H9 (cell line): ENCODE measurements at regions not wholly inside any gene's neighbourhood (a gene's known extent, or its start where the extent isn't known, plus 50 kb on each side); places are given as distances from the start of the nearest gene placed in this dataset.

Experiments used
- DNase-seq: peaks from one replicate; pipeline ENCODE4 v3.0.0-alpha.2; 2017
- H2AFZ ChIP-seq: one replicate; pipeline ENCODE4 v1.6.1; 2013; ENCODE audit warnings: mild to moderate bottlenecking, low read length, control low read depth, moderate library complexity
- H2AK5ac ChIP-seq: 2 replicates; pipeline ENCODE4 v1.6.1; 2013; ENCODE audit warnings: low read length, control low read depth, mixed read lengths; ENCODE audit not compliant: insufficient read length
- H2BK120ac ChIP-seq: one replicate; pipeline ENCODE4 v1.6.1; 2013; ENCODE audit warnings: low read depth, mild to moderate bottlenecking, low read length, control low read depth, inconsistent platforms; ENCODE audit not compliant: poor library complexity, severe bottlenecking
- H2BK12ac ChIP-seq: 2 replicates; pipeline ENCODE4 v1.6.1; 2013; ENCODE audit warnings: low read length, control low read depth, mixed read lengths, low read depth; ENCODE audit not compliant: insufficient read length
- H2BK15ac ChIP-seq: 2 replicates; pipeline ENCODE4 v1.6.1; 2013; ENCODE audit warnings: low read depth, low read length, control low read depth
- H2BK20ac ChIP-seq: one replicate; pipeline ENCODE4 v1.6.1; 2013; ENCODE audit warnings: low read depth, mild to moderate bottlenecking, low read length, control low read depth, inconsistent platforms; ENCODE audit not compliant: poor library complexity, severe bottlenecking
- H2BK5ac ChIP-seq: 2 replicates; pipeline ENCODE4 v1.6.1; 2013; ENCODE audit warnings: low read length, control low read depth, mixed read lengths; ENCODE audit not compliant: insufficient read length
- H3K14ac ChIP-seq: 2 replicates; pipeline ENCODE4 v1.6.1; 2013; ENCODE audit warnings: low read length, control low read depth; ENCODE audit not compliant: insufficient read depth
- H3K18ac ChIP-seq: 2 replicates; pipeline ENCODE4 v1.6.1; 2013; ENCODE audit warnings: low read depth, mild to moderate bottlenecking, mixed read lengths, low read length, control low read depth; ENCODE audit not compliant: insufficient read length
- H3K23ac ChIP-seq: 2 replicates; pipeline ENCODE4 v1.6.1; 2013; ENCODE audit warnings: low read length, control low read depth, mixed read lengths, low read depth; ENCODE audit not compliant: insufficient read length
- H3K23me2 ChIP-seq: 2 replicates; pipeline ENCODE4 v1.6.1; 2013; ENCODE audit warnings: low read depth, mild to moderate bottlenecking, mixed read lengths, low read length, control low read depth; ENCODE audit not compliant: insufficient read length, poor library complexity, severe bottlenecking
- H3K27ac ChIP-seq: 2 replicates; pipeline ENCODE4 v1.5.1; 2013; ENCODE audit warnings: low read length, control low read depth, mixed read lengths, low read depth; ENCODE audit not compliant: insufficient read length
- H3K27me3 ChIP-seq: 2 replicates; pipeline ENCODE4 v1.6.1; 2013; ENCODE audit warnings: low read length, control low read depth, inconsistent platforms; ENCODE audit not compliant: insufficient read depth
- H3K4ac ChIP-seq: 2 replicates; pipeline ENCODE4 v1.6.1; 2013; ENCODE audit warnings: low read depth, mild to moderate bottlenecking, control low read depth, inconsistent platforms, low read length, moderate library complexity
- H3K4me1 ChIP-seq: 2 replicates; pipeline ENCODE4 v1.6.1; 2013; ENCODE audit warnings: low read length, control low read depth, inconsistent platforms; ENCODE audit not compliant: insufficient read depth
- H3K4me2 ChIP-seq: 2 replicates; pipeline ENCODE4 v1.6.1; 2013; ENCODE audit warnings: low read length, control low read depth, mixed read lengths; ENCODE audit not compliant: insufficient read length, insufficient read depth
- H3K56ac ChIP-seq: 2 replicates; pipeline ENCODE4 v1.6.1; 2013; ENCODE audit warnings: low read depth, mild to moderate bottlenecking, mixed read lengths, low read length, control low read depth; ENCODE audit not compliant: insufficient read length
- H3K79me1 ChIP-seq: 2 replicates; pipeline ENCODE4 v1.6.1; 2013; ENCODE audit warnings: low read depth, mild to moderate bottlenecking, moderate library complexity, low read length, control low read depth, inconsistent platforms; ENCODE audit not compliant: insufficient read depth, poor library complexity, severe bottlenecking
- H3K79me2 ChIP-seq: 2 replicates; pipeline ENCODE4 v1.6.1; 2013; ENCODE audit warnings: low read length, control low read depth, inconsistent platforms; ENCODE audit not compliant: insufficient read depth
- H3K9ac ChIP-seq: 2 replicates; pipeline ENCODE4 v1.6.1; 2013; ENCODE audit warnings: low read length, control low read depth, mixed read lengths; ENCODE audit not compliant: insufficient read length; ENCODE audit errors: extremely low read depth
- H3K9me3 ChIP-seq: one replicate; pipeline ENCODE4 v1.6.1; 2013; ENCODE audit warnings: low read depth, low read length, inconsistent platforms; ENCODE audit not compliant: control insufficient read depth
- H3T11ph ChIP-seq: one replicate; pipeline ENCODE4 v1.6.1; 2013; ENCODE audit warnings: mild to moderate bottlenecking, low read length, control low read depth, inconsistent platforms
- H4K20me1 ChIP-seq: one replicate; pipeline ENCODE4 v1.6.1; 2013; ENCODE audit not compliant: control insufficient read depth, insufficient read length, insufficient read depth
- H4K5ac ChIP-seq: 2 replicates; pipeline ENCODE4 v1.6.1; 2013; ENCODE audit warnings: low read depth, mild to moderate bottlenecking, mixed read lengths, low read length, control low read depth; ENCODE audit not compliant: insufficient read length
- H4K8ac ChIP-seq: replicated peaks from 2 replicates; pipeline ENCODE4 v1.6.1; 2013; ENCODE audit warnings: low read length, control low read depth, mixed read lengths, low read depth; ENCODE audit not compliant: insufficient read length
- H4K91ac ChIP-seq: 2 replicates; pipeline ENCODE4 v1.6.1; 2013; ENCODE audit warnings: low read depth, mild to moderate bottlenecking, moderate library complexity, mixed read lengths, low read length, control low read depth; ENCODE audit not compliant: insufficient read length
- H3K27ac Mint-ChIP-seq, 3 experiments: 2 replicates in 2 of 3; 3 replicates in 1 of 3; pipeline ENCODE4 v1.8.0; 2020 to 2021; ENCODE audit warnings: mixed read lengths in 3 of 3, mild to moderate bottlenecking in 1 of 3, moderate library complexity in 1 of 3
- H3K27me3 Mint-ChIP-seq: 2 replicates; pipeline ENCODE4 v1.8.0; 2021; ENCODE audit warnings: low read depth, mild to moderate bottlenecking, moderate library complexity, mixed read lengths
- H3K36me3 Mint-ChIP-seq, 3 experiments: 2 replicates in 2 of 3; 3 replicates in 1 of 3; pipeline ENCODE4 v1.8.0; 2020 to 2021; ENCODE audit warnings: low read depth in 3 of 3, mixed read lengths in 3 of 3; ENCODE audit not compliant: insufficient read depth in 1 of 3
- H3K4me1 Mint-ChIP-seq, 2 experiments: 2 replicates each; pipeline ENCODE4 v1.8.0; 2020; ENCODE audit warnings: mixed read lengths in 2 of 2
- H3K4me3 Mint-ChIP-seq, 2 experiments: 2 replicates in 1 of 2; 3 replicates in 1 of 2; pipeline ENCODE4 v1.8.0; 2020 to 2021; ENCODE audit warnings: mild to moderate bottlenecking in 2 of 2, mixed read lengths in 2 of 2, moderate library complexity in 1 of 2
- H3K9me3 Mint-ChIP-seq, 2 experiments: 2 replicates in 1 of 2; 3 replicates in 1 of 2; pipeline ENCODE4 v1.8.0; 2020; ENCODE audit warnings: mild to moderate bottlenecking in 2 of 2, mixed read lengths in 2 of 2, moderate library complexity in 1 of 2
- WGBS: extraction: QIAGEN DNeasy Blood & Tissue Kit; methylation state at CpG from one replicate; pipeline ENCODE4 v1.1.7; 2013; ENCODE audit warnings: missing lambda C conversion rate, low lambda C conversion rate, mixed read lengths; ENCODE audit not compliant: insufficient read length; ENCODE audit errors: extremely low coverage; 5-methylcytosine and 5-hydroxymethylcytosine counted together
- TF ChIP-seq, protein P1 (sequence below): fragments of 200-600 bp; sonication (generic); conservative IDR thresholded peaks from 3 replicates; pipeline ENCODE4 v1.8.0; 2021; ENCODE audit warnings: antibody characterized with exemption, mild to moderate bottlenecking

GRCh38 chr4:110733901-110734300 lies 111.0 kb upstream of the PITX2 start:
- Histone ChIP-seq H2BK20ac (no peak overlapping the region), H3K27ac (no peak overlapping the region), H2BK120ac (no peak overlapping the region), H2AFZ (no peak overlapping the region), H3K9me3 (no peaks in the 10 kb centered on the region), H2AK5ac (no peak overlapping the region), H2BK5ac (no peak overlapping the region), H3K14ac (no peak overlapping the region), H3K23me2 (no peaks in the 10 kb centered on the region), H3K27me3 (no peaks in the 10 kb centered on the region), H2BK12ac (no peak overlapping the region), H3K79me1 (no peaks in the 10 kb centered on the region), H3K56ac (no peak overlapping the region), H3T11ph (no peak overlapping the region), H4K5ac (no peak overlapping the region), H4K20me1 (no peaks in the 10 kb centered on the region), H4K8ac (no peak overlapping the region), H3K4ac (no peak overlapping the region), H3K23ac (no peak overlapping the region), H3K4me1 (no peaks in the 10 kb centered on the region), H3K18ac (no peak overlapping the region), H3K79me2 (no peaks in the 10 kb centered on the region), H4K91ac (no peak overlapping the region), H3K4me2 (no peak overlapping the region), H2BK15ac (no peak overlapping the region), H3K9ac (no peak overlapping the region)
- DNase-seq: no peak
- Mint-ChIP-seq H3K4me3 (no peak overlapping the region), H3K9me3 (no peaks in the 10 kb centered on the region; a peak in 1 of 5 replicates), H3K36me3 (no peaks in the 10 kb centered on the region), H3K27ac (no peak overlapping the region), H3K4me1 (peaks cover 0 to 6% of the 10 kb centered on the region in 2 experiments; a peak in 2 of 4 replicates), H3K27me3 (no peaks in the 10 kb centered on the region)
- TF ChIP-seq, protein P1, sequence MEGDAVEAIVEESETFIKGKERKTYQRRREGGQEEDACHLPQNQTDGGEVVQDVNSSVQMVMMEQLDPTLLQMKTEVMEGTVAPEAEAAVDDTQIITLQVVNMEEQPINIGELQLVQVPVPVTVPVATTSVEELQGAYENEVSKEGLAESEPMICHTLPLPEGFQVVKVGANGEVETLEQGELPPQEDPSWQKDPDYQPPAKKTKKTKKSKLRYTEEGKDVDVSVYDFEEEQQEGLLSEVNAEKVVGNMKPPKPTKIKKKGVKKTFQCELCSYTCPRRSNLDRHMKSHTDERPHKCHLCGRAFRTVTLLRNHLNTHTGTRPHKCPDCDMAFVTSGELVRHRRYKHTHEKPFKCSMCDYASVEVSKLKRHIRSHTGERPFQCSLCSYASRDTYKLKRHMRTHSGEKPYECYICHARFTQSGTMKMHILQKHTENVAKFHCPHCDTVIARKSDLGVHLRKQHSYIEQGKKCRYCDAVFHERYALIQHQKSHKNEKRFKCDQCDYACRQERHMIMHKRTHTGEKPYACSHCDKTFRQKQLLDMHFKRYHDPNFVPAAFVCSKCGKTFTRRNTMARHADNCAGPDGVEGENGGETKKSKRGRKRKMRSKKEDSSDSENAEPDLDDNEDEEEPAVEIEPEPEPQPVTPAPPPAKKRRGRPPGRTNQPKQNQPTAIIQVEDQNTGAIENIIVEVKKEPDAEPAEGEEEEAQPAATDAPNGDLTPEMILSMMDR: no peak
- WGBS: no CpG with 5 or more reads among the region's 4 CpGs
